ENCODE measurements at regions not wholly inside any gene's neighbourhood (a gene's known extent, or its start where the extent isn't known, plus 50 kb on each side); places are given as distances from the start of the nearest gene placed in this dataset.

DNA sequence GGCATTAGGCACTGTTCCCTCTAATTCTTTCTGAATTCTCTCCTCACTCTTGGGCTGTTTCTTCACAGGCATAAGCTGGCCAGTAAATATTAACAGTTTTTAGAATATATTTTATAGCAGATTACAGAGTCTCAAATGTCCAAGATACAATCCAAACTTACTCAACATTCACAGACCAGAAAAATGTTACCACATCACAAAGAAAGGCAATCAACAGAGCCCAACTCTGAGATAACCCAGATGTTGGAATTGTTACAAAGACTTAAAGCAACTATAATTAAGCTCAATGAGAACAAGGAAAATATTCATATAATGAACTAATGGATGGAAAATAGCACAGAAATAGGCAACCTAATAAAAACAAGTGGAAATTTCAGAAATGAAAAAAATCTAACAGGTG is 401.1 kb upstream of the RGMB start:
- TF ChIP-seq, protein P1, sequence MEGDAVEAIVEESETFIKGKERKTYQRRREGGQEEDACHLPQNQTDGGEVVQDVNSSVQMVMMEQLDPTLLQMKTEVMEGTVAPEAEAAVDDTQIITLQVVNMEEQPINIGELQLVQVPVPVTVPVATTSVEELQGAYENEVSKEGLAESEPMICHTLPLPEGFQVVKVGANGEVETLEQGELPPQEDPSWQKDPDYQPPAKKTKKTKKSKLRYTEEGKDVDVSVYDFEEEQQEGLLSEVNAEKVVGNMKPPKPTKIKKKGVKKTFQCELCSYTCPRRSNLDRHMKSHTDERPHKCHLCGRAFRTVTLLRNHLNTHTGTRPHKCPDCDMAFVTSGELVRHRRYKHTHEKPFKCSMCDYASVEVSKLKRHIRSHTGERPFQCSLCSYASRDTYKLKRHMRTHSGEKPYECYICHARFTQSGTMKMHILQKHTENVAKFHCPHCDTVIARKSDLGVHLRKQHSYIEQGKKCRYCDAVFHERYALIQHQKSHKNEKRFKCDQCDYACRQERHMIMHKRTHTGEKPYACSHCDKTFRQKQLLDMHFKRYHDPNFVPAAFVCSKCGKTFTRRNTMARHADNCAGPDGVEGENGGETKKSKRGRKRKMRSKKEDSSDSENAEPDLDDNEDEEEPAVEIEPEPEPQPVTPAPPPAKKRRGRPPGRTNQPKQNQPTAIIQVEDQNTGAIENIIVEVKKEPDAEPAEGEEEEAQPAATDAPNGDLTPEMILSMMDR (tag by site-specific recombination; IDR thresholded peaks at IDR 0.05), result no peak
- no peak for TF ChIP-seq ZNF768 (tag by site-specific recombination; IDR thresholded peaks at IDR 0.05)
- TF ChIP-seq, protein P2, sequence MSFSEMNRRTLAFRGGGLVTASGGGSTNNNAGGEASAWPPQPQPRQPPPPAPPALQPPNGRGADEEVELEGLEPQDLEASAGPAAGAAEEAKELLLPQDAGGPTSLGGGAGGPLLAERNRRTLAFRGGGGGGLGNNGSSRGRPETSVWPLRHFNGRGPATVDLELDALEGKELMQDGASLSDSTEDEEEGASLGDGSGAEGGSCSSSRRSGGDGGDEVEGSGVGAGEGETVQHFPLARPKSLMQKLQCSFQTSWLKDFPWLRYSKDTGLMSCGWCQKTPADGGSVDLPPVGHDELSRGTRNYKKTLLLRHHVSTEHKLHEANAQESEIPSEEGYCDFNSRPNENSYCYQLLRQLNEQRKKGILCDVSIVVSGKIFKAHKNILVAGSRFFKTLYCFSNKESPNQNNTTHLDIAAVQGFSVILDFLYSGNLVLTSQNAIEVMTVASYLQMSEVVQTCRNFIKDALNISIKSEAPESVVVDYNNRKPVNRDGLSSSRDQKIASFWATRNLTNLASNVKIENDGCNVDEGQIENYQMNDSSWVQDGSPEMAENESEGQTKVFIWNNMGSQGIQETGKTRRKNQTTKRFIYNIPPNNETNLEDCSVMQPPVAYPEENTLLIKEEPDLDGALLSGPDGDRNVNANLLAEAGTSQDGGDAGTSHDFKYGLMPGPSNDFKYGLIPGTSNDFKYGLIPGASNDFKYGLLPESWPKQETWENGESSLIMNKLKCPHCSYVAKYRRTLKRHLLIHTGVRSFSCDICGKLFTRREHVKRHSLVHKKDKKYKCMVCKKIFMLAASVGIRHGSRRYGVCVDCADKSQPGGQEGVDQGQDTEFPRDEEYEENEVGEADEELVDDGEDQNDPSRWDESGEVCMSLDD (tag by site-specific recombination; IDR thresholded peaks at IDR 0.05), result no peak
- TF ChIP-seq ZNF391 (tag by site-specific recombination; IDR thresholded peaks at IDR 0.05; ENCODE audit: borderline replicate concordance, low read depth), result no peak
- TF ChIP-seq, protein P3, sequence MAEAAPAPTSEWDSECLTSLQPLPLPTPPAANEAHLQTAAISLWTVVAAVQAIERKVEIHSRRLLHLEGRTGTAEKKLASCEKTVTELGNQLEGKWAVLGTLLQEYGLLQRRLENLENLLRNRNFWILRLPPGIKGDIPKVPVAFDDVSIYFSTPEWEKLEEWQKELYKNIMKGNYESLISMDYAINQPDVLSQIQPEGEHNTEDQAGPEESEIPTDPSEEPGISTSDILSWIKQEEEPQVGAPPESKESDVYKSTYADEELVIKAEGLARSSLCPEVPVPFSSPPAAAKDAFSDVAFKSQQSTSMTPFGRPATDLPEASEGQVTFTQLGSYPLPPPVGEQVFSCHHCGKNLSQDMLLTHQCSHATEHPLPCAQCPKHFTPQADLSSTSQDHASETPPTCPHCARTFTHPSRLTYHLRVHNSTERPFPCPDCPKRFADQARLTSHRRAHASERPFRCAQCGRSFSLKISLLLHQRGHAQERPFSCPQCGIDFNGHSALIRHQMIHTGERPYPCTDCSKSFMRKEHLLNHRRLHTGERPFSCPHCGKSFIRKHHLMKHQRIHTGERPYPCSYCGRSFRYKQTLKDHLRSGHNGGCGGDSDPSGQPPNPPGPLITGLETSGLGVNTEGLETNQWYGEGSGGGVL (tag by site-specific recombination; IDR thresholded peaks at IDR 0.05), result no peak
- no peak for TF ChIP-seq TCF7L2 (IDR thresholded peaks at IDR 0.05; ENCODE audit: borderline replicate concordance, low read depth, low read length)
- TF ChIP-seq TRIM28 (IDR thresholded peaks at IDR 0.05; ENCODE audit: borderline replicate concordance, low read length), result no peak
- TF ChIP-seq, protein P4, sequence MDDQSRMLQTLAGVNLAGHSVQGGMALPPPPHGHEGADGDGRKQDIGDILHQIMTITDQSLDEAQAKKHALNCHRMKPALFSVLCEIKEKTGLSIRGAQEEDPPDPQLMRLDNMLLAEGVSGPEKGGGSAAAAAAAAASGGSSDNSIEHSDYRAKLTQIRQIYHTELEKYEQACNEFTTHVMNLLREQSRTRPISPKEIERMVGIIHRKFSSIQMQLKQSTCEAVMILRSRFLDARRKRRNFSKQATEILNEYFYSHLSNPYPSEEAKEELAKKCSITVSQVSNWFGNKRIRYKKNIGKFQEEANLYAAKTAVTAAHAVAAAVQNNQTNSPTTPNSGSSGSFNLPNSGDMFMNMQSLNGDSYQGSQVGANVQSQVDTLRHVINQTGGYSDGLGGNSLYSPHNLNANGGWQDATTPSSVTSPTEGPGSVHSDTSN (CRISPR knock-in tag; IDR thresholded peaks at IDR 0.05), result no peak
- TF ChIP-seq, protein P5, sequence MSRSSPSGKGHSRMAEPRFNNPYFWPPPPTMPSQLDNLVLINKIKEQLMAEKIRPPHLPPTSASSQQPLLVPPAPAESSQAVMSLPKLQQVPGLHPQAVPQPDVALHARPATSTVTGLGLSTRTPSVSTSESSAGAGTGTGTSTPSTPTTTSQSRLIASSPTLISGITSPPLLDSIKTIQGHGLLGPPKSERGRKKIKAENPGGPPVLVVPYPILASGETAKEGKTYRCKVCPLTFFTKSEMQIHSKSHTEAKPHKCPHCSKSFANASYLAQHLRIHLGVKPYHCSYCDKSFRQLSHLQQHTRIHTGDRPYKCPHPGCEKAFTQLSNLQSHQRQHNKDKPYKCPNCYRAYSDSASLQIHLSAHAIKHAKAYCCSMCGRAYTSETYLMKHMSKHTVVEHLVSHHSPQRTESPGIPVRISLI (tag by site-specific recombination; IDR thresholded peaks at IDR 0.05), result no peak
